Ishikawa (cell line): ENCODE measurements at regions not wholly inside any gene's neighbourhood (a gene's known extent, or its start where the extent isn't known, plus 50 kb on each side); places are given as distances from the start of the nearest gene placed in this dataset.

ENCODE experiments used
- CEBPB ChIP-seq: IDR thresholded peaks from 2 replicates; pipeline ENCODE4 v1.6.1; 2012
- CREB1 ChIP-seq: IDR thresholded peaks from 2 replicates; pipeline ENCODE4 v1.6.1; 2012; ENCODE audit warnings: low read depth
- EGR1 ChIP-seq: IDR thresholded peaks from 2 replicates; pipeline ENCODE4 v1.6.1; 2012
- EP300 ChIP-seq: IDR thresholded peaks from 2 replicates; pipeline ENCODE4 v1.6.1; 2012; ENCODE audit warnings: borderline replicate concordance
- FOXM1 ChIP-seq: IDR thresholded peaks from 2 replicates; pipeline ENCODE4 v1.6.1; 2012; ENCODE audit warnings: low read depth, borderline replicate concordance
- NFIC ChIP-seq: IDR thresholded peaks from 2 replicates; pipeline ENCODE4 v1.6.1; 2012
- RAD21 ChIP-seq: IDR thresholded peaks from 2 replicates; pipeline ENCODE4 v1.6.1; 2012; ENCODE audit warnings: low read depth
- TAF1 ChIP-seq: IDR thresholded peaks from 2 replicates; pipeline ENCODE4 v1.6.1; 2012; ENCODE audit warnings: low read depth, mild to moderate bottlenecking
- TCF12 ChIP-seq: IDR thresholded peaks from 2 replicates; pipeline ENCODE4 v1.6.1; 2012; ENCODE audit warnings: low read depth
- TEAD4 ChIP-seq: IDR thresholded peaks from 2 replicates; pipeline ENCODE4 v1.6.1; 2012
- YY1 ChIP-seq: IDR thresholded peaks from 2 replicates; pipeline ENCODE4 v1.6.1; 2012; ENCODE audit warnings: low read depth
- ZBTB7A ChIP-seq: IDR thresholded peaks from 2 replicates; pipeline ENCODE4 v1.6.1; 2012; ENCODE audit warnings: low read depth
- TF ChIP-seq, protein P1 (sequence below): IDR thresholded peaks from 2 replicates; pipeline ENCODE4 v1.6.1; 2012; ENCODE audit warnings: low read depth, mild to moderate bottlenecking
- TF ChIP-seq, protein P2 (sequence below): IDR thresholded peaks from 2 replicates; pipeline ENCODE4 v1.6.1; 2012
- TF ChIP-seq, protein P3 (sequence below): IDR thresholded peaks from 2 replicates; pipeline ENCODE4 v1.6.1; 2012

DNA sequence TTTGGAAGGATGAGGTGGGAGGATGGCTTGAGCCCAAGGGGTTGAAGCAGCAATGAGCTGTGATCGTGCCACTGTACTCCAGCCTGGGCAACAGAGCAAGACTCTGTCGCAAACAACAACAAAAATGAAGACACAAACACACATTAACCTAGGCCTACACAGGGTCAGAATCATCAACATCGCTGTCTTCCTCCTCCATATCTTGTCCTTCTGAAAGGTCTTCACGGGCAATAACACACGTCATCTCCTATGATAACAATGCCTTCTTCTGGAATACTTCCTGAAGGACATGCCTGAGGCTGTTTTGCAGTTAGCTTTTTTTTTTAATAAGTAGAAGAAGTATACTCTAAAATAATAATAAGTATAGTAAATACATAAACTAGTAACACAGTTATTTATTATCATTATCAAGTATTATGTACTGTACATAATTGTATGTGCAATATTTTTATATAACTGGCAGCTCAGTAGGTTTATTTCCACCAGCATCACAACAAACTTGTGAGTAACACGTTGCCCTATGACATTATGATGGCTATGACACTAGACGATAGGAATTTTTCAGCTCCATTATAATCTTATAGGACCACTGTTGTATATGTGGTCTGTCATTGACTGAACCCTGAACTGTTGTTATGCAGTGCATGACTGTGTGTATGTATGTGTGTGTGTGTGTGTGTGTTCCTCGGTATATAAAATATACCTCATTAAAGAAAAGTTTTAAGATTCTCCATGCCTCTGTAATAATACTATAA is 69.2 kb upstream of the MAML3 start:
- TF ChIP-seq, protein P1, sequence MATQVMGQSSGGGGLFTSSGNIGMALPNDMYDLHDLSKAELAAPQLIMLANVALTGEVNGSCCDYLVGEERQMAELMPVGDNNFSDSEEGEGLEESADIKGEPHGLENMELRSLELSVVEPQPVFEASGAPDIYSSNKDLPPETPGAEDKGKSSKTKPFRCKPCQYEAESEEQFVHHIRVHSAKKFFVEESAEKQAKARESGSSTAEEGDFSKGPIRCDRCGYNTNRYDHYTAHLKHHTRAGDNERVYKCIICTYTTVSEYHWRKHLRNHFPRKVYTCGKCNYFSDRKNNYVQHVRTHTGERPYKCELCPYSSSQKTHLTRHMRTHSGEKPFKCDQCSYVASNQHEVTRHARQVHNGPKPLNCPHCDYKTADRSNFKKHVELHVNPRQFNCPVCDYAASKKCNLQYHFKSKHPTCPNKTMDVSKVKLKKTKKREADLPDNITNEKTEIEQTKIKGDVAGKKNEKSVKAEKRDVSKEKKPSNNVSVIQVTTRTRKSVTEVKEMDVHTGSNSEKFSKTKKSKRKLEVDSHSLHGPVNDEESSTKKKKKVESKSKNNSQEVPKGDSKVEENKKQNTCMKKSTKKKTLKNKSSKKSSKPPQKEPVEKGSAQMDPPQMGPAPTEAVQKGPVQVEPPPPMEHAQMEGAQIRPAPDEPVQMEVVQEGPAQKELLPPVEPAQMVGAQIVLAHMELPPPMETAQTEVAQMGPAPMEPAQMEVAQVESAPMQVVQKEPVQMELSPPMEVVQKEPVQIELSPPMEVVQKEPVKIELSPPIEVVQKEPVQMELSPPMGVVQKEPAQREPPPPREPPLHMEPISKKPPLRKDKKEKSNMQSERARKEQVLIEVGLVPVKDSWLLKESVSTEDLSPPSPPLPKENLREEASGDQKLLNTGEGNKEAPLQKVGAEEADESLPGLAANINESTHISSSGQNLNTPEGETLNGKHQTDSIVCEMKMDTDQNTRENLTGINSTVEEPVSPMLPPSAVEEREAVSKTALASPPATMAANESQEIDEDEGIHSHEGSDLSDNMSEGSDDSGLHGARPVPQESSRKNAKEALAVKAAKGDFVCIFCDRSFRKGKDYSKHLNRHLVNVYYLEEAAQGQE, result no peak
- no peak for TF ChIP-seq YY1
- no peak for TF ChIP-seq CREB1
- TF ChIP-seq TAF1, result no peak
- TF ChIP-seq RAD21, result no peak

DNA sequence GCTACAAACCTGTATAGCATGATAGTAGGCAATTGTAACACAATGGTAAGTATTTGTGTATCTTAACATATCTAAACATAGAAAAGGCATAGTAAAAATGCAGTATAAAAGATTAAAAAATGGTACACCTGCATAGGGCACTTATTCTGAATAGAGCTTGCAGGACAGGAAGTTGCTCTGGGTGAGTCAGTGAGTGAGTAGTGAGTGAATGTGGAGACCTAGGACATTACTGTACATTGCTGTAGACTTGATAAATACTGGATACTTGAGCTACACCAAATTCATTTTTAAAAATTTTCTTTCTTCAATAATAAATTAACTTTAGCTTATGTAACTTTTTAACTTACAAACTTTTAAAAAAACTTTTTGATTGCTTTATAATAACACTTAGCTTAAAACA is 68.2 kb upstream of the MAML3 start:
- TF ChIP-seq FOXM1 (no peak), YY1 (no peak), EP300 (no peak), RAD21 (no peak), NFIC (no peak), CREB1 (no peak), TEAD4 (no peak), CEBPB (no peak), TAF1 (no peak), TCF12 (no peak), EGR1 (no peak), ZBTB7A (no peak)
- TF ChIP-seq, protein P2, sequence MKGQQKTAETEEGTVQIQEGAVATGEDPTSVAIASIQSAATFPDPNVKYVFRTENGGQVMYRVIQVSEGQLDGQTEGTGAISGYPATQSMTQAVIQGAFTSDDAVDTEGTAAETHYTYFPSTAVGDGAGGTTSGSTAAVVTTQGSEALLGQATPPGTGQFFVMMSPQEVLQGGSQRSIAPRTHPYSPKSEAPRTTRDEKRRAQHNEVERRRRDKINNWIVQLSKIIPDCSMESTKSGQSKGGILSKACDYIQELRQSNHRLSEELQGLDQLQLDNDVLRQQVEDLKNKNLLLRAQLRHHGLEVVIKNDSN, result no peak
- TF ChIP-seq, protein P3, sequence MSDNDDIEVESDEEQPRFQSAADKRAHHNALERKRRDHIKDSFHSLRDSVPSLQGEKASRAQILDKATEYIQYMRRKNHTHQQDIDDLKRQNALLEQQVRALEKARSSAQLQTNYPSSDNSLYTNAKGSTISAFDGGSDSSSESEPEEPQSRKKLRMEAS, result no peak
- TF ChIP-seq, protein P1, result no peak

GRCh38 chr4:140220058-140220457 is 66.1 kb upstream of the MAML3 start:
- TF ChIP-seq CEBPB, result no peak
- no peak for TF ChIP-seq NFIC
- TF ChIP-seq, protein P2, result no peak
- TF ChIP-seq, protein P1, result no peak
- TF ChIP-seq TCF12, result no peak

DNA sequence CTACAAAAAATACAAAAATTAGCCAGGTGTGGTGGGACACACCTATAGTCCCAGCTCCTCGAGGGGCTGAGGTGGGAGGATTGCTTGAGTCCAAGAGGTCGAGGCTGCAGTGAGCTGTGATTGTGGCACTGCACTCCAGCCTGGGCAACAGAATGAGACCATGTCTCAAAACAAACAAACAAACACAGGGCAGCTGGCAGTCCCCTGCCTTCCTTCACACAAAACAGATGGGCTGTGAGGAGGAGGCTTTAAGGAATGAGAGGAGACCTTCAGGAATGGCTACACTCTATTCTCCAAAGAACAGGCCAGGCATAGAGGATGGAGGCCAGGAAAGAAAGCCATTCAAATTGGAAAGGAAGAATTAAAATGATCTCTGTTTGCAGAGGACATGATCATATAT is 65.6 kb upstream of the MAML3 start:
- TF ChIP-seq CEBPB (no peak), ZBTB7A (no peak), EGR1 (no peak), FOXM1 (no peak), TEAD4 (no peak), TCF12 (no peak), YY1 (no peak), TAF1 (no peak), NFIC (no peak), EP300 (no peak)
- TF ChIP-seq, protein P2, result no peak
- TF ChIP-seq, protein P3, result no peak
